Mammary epithelial cell (primary cell): ENCODE measurements at regions not wholly inside any gene's neighbourhood (a gene's known extent, or its start where the extent isn't known, plus 50 kb on each side); places are given as distances from the start of the nearest gene placed in this dataset.

ENCODE experiments used
- CTCF ChIP-seq, 2 donors: IDR thresholded peaks in 1 of 2; conservative IDR thresholded peaks in 1 of 2; 2 replicates each; pipeline ENCODE4 v1.5.1; 2011 to 2012; ENCODE audit warnings: inconsistent platforms in 2 of 2, low read length in 2 of 2, mild to moderate bottlenecking in 2 of 2, control low read depth in 1 of 2, low read depth in 1 of 2; ENCODE audit not compliant: insufficient read depth in 1 of 2; ENCODE audit errors: extremely low read depth in 1 of 2
- EZH2 ChIP-seq: IDR thresholded peaks from 2 replicates; pipeline ENCODE4 v1.6.1; 2012; ENCODE audit warnings: low read length, inconsistent platforms, borderline replicate concordance

GRCh38 chr17:33904476-33904875, 350.6 kb upstream of the CCL2 start:
- TF ChIP-seq CTCF (conservative IDR thresholded peaks at IDR 0.05 in 1 of 2, IDR thresholded peaks at IDR 0.05 in 1 of 2; ENCODE audit: extremely low read depth in 1 of 2, insufficient read depth in 1 of 2, low read depth in 1 of 2, low read length in 2 of 2), result no peak
- no peak for TF ChIP-seq EZH2
